Left lobe of liver (tissue), 2 donors: ENCODE measurements at regions not wholly inside any gene's neighbourhood (a gene's known extent, or its start where the extent isn't known, plus 50 kb on each side); places are given as distances from the start of the nearest gene placed in this dataset.

ENCODE experiments used
- ATAC-seq: fragments of 200-7000 bp; cut with Tn5 transposase; one replicate; pipeline ENCODE4 v1.9.1; 2020; ENCODE audit warnings: mild to moderate bottlenecking, moderate library complexity
- DNase-seq: peaks from one replicate; pipeline ENCODE4 v3.0.0-alpha.2; 2020; ENCODE audit warnings: low spot score
- donor health status: DM: no; HTN: no; CAD: no; lungs with moderate emphysema.
- donor health status: DM: no; HTN: yes; CAD: no.

DNA sequence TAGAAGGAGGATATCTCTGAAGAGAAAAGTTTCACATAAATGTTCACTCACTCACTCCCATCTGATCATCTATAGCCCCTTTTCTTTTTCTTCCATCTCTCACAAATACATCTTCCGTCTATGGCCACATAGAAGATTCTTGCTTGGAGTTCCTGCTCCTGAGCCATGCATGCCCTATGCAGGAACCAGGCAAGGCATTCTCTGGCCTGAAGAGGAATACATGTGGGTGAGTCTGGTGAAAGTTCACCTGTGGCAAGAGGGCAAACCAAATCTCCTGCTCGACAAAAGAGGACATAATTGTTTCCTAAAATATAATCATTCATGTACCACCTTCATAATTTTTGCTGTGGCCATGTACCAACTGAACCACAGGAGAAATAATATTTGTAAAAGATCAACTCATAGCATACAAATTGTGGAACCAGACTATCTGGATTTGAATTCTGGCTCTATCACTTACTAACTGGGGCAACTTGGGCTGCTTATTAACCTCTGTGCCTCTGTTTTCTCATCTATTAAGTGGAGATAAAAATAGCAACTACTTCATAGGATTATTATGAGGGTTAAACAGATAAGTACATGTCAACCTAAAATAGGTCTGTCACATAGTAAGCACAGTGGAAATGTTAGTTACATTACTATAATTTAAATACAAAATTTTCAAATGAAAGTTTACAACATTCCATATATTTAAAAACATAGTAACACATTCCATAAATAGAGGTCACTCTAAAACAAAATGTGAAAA, 121.2 kb upstream of the NFIB start:
- ATAC-seq (peak; percentile 61), DNase-seq (no peak)

DNA sequence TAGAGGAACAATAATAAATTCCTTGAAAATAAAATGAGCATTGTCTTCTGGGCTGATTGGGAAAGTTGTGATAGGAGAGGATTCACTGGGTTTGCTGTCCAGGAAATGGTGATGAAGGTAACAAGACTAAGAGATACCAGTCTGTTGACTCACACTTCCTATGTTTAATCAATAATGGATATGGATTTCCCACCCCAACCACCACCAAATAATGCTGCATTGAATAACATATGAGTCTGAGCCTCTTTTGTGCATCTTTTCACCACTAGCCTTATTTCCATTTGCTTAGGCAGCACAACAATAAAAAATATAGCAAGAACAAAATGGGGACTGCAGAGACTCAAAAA, 120.2 kb upstream of the NFIB start:
- no peak for ATAC-seq

DNA sequence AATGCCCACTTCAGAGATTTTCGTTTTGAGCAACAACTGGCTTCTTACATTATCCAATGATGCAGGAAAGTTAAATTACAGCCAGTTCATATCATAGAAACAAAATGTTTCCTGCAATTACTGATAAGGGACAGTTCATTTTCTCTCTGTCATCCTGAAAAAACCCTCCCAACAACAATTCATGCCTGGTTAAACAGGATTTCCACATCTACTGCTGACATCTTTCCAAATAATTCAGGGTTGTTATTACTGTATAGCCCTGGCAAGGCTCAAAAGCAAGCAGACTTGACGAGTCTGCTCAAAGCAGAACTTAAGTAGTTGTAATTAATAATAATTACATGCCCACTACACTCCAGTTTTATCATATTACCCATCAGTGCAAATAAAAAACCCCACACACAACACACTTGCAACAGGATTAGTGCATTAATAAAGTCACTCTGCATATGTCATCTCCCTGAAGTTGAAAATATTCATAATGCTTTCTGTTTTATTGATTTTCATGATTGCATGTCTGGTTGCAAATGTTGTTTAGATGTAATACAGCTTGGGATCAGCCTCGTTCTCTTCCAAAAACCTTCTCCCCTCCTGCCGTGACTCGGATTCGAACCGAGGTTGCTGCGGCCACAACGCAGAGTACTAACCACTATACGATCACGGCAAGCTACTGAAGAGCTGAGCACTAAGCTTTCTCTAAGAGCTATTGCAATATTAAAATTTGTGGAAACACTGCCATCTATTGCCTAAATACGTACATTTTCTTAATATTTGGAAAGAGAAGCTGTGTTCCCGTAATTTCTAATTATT, 119.6 kb upstream of the NFIB start:
- ATAC-seq, result peak; percentile 88
- DNase-seq, result no peak

More for the DNA sequence above, 120.2 kb upstream of the NFIB start:
- no peak for DNase-seq

DNA sequence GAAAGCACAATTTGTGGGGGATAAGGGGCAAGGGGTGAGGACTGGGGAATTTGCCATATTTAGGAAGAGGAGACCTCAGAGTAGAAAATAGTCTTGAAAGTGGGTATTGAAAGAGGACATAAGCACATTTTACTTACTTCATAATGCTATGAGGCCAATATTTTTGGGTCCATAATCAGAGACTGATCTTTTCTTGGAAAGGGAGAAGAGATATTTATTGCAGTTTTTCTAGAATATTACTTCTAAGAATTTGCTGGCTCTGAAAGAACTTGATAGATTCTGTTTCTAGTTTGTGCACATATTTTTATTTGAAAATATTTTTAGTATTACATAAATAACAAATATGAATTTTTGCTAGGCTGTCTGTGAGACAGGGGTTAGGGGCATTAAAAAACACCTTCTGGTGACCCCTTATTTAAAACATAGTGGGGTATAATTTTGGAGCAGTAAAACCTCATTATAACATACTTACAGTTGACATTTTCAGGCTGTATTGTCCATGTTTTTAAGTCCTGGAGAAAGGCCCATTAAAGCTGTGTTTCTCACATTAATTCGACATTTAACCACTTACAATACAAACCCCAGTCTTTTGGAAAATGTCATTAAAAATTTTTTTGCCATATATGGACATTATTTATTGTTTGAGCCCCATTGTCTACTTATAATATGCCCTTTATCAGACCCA, 118.9 kb upstream of the NFIB start:
- ATAC-seq (no peak), DNase-seq (no peak)

DNA sequence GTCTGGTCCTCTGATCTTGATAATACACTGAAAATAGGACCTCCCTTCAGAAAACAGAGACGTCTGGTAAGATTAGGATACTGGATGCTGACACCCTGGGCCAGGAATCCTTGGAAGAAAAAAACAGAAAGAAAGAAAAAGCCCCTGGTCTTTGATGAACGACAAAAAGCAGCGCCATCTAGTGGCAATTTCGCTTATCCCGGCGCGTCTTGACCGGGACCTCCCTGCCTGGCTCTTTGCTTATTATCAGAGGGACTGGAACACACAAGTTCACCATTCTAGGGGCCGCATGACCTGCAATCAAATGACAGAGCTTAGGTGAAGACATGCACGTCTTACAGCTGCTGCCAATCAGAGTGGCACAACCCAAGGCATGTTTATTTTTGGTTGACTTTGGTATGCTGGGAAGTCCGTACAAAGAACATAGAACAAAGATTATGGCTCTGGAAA, 114.9 kb upstream of the NFIB start:
- peak; percentile 54 for DNase-seq
- ATAC-seq, result peak; percentile 78

DNA sequence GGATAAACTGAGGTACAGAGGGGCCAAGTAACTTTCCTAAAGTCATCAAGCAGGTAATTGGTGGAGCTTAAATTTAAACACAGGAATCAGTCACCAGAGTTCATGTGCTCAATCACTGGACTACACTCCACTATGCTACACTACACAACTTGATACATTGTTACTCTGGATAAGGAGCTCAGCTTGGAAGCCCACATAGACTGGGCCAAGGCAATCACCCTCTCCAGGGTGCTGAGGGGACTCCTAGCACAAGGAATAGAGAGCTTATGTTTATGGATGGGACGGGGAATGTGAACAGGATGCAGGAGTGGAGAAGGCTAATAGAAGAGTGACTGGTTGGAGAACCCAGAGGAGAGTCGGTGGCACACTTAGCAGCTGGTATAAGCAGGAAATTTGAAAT, 113.5 kb upstream of the NFIB start:
- no peak for DNase-seq
- ATAC-seq, result no peak

DNA sequence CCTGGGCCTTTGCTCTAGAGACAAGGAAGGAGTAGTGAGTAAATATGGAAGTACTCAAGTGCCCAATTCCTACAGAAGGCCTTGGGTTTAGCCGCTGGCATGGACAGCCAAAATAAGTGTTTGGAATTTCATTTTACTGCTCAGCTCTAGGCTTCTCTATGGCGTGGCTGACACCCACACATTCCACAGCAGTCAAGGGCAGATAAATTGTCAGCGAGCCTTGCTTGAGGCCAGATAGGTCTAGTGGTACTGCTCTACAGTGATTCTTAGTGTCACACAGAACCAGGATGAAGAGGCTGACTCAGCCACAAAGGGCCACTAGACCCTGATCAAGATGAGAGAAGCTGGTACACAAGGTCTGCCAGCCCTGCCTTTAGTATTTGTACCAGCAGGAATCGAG, 111.0 kb upstream of the NFIB start:
- DNase-seq (no peak), ATAC-seq (no peak)

DNA sequence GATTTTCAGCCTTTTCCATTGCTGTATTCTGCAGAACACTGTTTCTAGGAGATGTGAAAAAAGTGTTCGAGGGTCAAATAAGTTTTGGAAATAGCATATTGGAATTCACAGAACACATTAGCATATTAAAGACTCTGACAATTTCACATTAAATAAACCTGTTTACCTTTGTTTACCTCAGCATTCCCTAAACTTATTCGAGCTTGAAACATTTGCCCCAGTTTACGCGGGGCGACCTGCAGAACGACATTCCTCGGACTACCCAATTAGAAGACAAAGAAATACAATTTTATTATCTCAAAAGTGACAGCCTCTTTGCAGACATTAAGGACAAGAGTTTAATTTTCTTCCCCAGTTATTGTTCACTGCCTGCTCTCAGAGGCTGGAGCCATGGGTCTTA, 110.3 kb upstream of the NFIB start:
- ATAC-seq (no peak), DNase-seq (no peak)

DNA sequence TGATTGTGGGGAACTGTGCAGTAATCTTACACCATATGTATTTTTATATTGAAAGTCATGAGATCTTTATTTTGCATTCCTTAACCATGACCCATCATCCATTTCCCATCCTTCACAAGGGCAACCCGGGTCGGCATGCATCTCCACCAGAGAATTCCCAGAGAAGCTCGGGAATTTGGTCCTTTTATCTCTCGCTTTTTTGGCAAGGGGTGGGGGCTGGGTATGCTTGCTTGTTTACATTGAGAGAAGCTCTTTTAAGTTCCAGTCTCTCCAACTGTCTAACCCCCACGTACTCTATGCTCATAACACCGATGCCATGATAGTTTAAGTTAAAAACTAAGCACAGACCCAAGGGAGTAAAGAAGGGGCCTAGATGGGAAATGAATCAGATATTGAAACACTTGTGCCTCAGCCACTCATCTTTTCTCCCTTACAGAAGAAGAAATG, 109.9 kb upstream of the NFIB start:
- ATAC-seq (no peak), DNase-seq (no peak)

DNA sequence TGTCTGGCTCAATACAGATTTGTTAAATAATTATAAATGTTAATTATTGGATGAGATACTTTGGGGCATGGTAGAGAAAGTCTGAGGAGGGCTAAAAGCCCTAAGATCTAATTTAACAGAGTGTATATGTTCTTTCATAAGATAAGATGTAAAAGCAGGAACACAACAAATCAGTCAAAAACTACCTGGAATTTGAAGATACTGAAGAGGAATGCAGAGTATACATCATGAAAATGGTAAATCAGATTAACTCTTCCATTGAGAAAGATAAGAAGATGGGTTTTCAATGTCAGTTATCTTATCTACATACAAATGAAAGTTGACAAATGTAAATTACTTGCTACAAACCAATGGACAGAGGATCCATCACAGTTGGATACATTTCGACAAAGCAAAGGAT, 107.3 kb upstream of the NFIB start:
- DNase-seq (no peak), ATAC-seq (no peak)

DNA sequence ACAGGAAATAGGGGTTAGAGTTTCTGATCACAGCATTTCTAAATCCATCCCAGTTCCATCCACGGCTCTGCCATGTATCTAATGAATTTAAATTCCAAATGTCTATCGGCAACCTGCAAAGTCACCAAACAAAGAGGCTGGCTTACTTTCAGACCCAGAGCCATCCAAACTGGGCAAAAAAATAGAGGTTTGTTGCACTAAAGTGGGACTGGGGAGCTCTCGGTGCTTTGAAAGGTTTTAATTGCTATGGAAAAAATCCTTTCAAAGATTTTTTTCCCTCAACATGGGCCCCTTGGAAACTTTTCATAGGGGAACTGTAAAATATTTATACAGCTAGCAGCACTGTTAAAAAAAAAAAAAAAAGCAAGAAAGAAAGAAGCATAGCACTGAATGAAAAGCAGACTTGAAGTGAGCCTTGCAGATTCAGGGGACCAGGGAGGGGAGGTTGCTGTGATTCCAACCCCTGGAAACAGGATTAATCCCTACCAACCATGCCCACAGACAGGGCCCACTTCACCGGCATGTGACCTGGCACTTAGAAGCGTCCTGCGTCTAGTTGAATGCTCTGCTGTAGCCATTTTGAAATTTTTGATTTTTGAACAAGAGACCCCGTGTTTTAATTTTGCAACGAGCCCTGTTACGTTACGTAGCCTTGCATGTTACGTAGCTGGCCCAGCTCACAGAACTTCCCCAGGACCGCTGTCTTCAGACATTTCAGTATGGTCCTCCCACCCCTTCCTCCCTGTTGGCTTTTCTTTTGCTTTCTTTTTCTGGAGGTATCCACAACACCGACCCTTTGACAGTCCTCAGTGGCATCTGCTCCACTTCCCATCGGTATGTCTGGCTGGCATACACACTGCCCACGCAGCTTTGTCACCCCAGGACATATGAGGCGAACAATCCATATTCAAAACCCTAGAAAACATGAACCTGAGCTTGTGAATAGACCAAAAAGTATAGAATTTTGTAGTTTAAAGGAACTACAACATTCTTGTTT, 105.3 kb upstream of the NFIB start:
- ATAC-seq, result no peak
- DNase-seq, result no peak

DNA sequence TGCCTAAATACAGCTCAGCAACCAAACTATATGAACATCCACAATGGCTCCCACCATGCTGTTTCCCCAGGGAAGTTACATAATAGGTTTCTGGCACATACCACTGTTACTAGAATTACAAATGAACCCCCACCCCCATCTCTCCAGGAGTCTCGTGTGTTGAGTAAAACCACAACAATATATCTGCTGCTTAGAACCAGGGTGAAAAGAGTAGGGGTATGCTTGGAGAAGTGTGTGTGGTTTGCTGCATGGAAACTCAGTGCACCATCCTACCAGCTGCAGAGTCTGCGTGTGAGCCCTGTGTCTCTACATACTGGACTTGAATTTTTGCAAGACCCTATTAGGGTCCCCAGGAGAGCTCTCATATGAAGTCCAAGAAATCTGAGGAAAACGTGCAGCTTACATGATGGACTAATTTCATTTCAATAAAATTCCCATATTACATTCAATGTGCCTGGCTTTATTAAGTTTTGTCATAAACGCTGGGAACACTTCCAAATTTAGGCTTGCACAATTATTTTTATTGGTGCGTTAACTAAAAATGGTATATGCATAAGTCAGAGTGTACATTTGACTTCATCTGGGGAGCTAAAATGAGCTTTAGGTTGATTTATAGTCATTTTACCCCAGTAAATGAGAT, 104.5 kb upstream of the NFIB start:
- ATAC-seq (no peak), DNase-seq (no peak)

DNA sequence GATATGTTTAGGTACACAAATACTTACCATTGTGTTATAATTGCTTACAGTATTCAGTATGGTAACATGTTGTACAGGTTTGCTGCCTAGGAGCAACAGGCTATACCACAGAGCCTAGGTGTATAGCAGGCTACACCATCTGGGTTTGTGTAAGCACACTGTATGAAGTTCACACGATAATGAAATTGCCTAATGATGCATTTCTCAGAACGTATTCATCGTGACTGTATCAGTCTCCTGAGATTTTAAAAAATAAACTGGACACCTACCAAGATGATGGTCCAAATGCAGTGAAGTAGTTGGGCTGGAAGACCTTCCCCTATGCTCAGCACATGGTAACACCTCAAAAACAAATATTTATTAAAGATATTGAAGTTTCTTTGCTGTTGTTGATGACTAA, 103.3 kb upstream of the NFIB start:
- ATAC-seq, result no peak

DNA sequence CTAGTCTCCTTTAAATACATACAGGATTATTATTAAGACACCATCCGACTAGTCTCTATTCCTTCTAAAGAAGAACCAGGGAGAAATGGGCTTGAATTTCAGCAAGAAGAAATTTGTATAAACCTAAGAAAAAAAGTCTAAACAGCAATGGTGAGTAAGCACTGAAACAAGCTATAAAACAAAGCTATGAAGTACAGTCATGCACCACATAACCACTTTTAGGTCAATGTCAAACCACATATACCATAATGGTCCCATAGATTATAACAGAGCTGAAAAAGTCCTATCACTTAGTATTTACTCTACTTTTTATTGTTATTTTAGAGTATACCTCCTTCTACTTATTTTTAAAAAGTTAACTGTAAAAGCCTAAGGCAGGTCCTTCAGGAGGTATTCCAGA, 102.0 kb upstream of the NFIB start:
- ATAC-seq (no peak), DNase-seq (no peak)

More for the DNA sequence above, 103.3 kb upstream of the NFIB start:
- DNase-seq, result no peak

DNA sequence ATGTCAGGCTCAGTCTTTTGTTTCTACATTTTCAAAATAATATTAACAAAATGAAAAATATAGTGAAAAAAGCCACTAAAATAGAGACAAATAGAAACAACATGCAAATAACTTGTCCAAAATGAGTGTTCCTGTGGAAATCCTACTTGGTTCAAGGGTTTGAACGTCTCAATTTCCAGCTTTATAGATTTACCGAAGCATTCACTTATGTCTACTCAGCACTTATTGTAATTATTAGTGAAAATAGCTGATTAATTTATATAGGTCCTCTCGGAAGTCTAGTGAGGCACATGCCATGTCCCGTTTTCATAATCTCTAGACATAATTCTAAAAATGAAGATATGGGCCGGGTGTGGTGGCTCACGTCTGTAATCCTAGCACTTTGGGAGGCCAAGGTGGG, 99.9 kb upstream of the NFIB start:
- ATAC-seq (no peak), DNase-seq (no peak)

DNA sequence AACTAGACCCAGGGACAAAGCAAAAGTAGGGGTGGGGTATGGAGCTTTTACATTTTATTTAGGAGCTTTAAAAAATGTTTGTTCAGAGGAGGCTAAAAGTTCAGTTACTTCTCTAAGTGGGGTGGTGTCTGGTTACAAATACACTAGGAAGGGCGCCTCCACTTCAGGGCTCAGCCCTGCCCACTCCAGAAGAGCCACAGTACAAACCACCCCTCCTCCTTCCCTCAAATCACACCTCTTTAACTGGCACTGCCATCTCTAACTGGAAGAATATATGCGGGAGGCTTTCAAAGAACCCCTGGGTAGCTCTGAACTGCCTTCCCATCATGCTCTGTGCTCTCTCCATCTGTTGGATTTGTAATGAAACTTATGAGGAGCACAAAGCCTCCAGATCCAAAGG, 98.8 kb upstream of the NFIB start:
- no peak for ATAC-seq
- no peak for DNase-seq

DNA sequence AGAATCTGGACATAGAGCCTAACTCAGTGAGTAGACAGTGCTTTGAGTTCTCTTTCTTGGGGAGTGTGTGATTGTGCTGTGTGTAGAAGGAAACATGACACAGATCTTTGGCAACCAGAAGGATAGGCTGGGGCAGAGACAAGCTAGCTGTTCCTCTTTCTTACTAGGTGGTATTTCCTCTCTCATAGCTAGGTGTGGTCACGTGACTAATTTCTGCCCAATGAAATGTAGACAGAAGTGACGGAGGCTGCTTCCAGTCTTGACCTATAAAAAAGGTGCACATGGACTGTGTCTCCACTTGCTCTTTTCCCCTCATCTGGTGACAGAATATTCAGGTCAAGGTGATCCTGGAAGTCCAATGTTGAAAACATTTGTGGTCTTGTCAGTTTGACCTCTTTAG, 92.5 kb upstream of the NFIB start:
- no peak for ATAC-seq

DNA sequence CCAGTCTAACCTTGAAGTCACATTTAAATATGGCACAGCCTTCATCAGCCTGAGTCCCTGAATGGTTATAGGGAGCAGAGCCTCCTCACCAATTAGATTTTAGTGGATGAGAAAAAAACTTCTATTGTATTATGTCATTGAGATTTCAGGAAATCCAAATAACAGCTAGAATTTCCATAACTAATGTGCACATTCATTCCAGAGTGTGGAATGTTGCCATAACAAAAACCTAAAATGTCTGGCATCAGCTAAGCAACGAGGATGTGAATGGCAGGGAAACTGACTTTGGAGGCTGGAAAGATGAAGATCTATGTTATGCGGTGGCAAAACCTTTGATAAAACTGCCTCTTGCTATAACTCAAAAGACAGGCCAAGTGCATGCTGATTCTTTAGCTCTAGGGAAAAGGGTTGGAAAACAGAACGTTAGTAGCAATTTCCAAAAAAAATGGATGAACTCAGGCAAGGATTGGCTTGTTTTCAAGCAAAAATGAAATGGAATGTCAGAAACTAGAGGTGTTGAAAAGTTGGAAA, 91.3 kb upstream of the NFIB start:
- DNase-seq, result no peak
- no peak for ATAC-seq

More for the DNA sequence above, 92.5 kb upstream of the NFIB start:
- DNase-seq, result no peak

DNA sequence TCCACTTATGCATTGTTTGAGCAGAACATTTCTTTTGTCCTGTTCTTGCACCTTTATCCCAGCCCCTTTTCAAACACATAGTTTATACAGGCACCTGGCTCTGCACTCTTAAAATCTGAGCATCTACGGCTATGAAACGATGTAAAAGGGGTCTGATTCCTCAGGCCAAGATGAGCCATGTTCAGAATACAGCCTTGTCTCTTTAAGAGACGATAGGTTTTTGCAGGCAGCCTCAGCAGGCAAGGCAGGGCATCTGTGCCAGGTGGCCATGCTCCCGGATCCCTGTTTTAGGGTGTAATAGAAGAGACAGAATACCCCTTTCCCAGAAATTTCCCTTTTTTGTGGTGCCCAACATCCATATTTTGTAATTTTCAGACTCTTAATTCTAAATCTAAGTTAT, 89.1 kb upstream of the NFIB start:
- DNase-seq (no peak), ATAC-seq (no peak)

DNA sequence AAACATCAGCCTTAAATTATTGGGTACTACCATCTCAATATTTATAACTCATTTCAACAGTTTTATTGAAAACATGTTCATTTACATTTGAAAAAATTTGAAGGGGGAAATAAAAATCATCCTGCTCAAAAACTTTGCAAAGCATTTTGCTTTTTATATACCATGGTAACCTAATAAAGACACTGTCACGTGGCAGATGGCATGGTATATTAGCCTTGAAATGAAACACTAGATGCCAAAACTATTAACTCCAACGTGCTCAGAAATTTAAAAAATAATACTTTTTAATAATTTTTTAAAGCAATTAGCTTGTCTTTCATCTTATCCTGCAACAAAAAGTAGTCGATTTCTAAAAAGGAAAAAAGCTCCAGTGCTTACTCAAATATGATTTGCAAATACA, 88.6 kb upstream of the NFIB start:
- ATAC-seq, result no peak
- no peak for DNase-seq
